T-cell (primary cell): ENCODE measurements at regions not wholly inside any gene's neighbourhood (a gene's known extent, or its start where the extent isn't known, plus 50 kb on each side); places are given as distances from the start of the nearest gene placed in this dataset.

Experiments used
- ATAC-seq, 4 experiments: fragments of 200-7000 bp in 3 of 4; fragments of 150-1000 bp in 1 of 4; cut with Tn5 transposase; replicated peaks in 1 of 4; 1 replicate in 3 of 4; 2 replicates in 1 of 4; pipeline ENCODE4 v1.10.0; 2021; ENCODE audit warnings: moderate library complexity in 3 of 4, mild to moderate bottlenecking in 2 of 4, moderate number of reproducible peaks in 1 of 4
- CTCF ChIA-PET, 2 donors: fragments of 300-600 bp; sonication (Branson Sonifier 250); formaldehyde crosslinking; loops; one replicate each; lab custom pipeline; 2022; ENCODE audit warnings: antibody characterized with exemption in 2 of 2; lab: Charles Lee
- POLR2A ChIA-PET, 2 donors: fragments of 300-600 bp; sonication (Branson Sonifier 250); formaldehyde crosslinking; loops; one replicate each; lab custom pipeline; 2022; ENCODE audit warnings: antibody characterized with exemption in 2 of 2; lab: Charles Lee
- DNase-seq, 35 experiments: peaks; one replicate each; pipeline versions ENCODE4 v3.0.0 to v3.0.0-alpha.2; 2013 to 2023
- H3K27ac ChIP-seq: one replicate; pipeline ENCODE4 v1.5.1; 2013; ENCODE audit warnings: low read length
- H3K27me3 ChIP-seq, 2 experiments: replicated peaks in 1 of 2; 1 replicate in 1 of 2; 2 replicates in 1 of 2; pipeline versions ENCODE4 v1.6.1 to v1.7.0; 2013; ENCODE audit warnings: low read length in 1 of 2, mixed read lengths in 1 of 2; ENCODE audit not compliant: control insufficient read depth in 2 of 2, insufficient read depth in 2 of 2; ENCODE audit errors: extremely low read depth in 1 of 2
- H3K36me3 ChIP-seq, 2 donors: 1 replicate in 1 of 2; 2 replicates in 1 of 2; pipeline versions ENCODE4 v1.6.1 to v1.7.0; 2013; ENCODE audit warnings: low read length in 1 of 2; ENCODE audit not compliant: control insufficient read depth in 2 of 2, insufficient read depth in 1 of 2; ENCODE audit errors: extremely low read depth in 1 of 2
- H3K4me1 ChIP-seq, 2 experiments: 1 replicate in 1 of 2; 2 replicates in 1 of 2; pipeline versions ENCODE4 v1.6.1 to v1.7.0; 2013; ENCODE audit warnings: low read length in 2 of 2, mixed read lengths in 1 of 2; ENCODE audit not compliant: insufficient read depth in 2 of 2, control insufficient read depth in 1 of 2; ENCODE audit errors: extremely low read depth in 1 of 2
- H3K4me3 ChIP-seq, 2 donors: 1 replicate in 1 of 2; 2 replicates in 1 of 2; pipeline versions ENCODE4 v1.5.1 to v1.7.0; 2013; ENCODE audit warnings: mild to moderate bottlenecking in 2 of 2, low read length in 1 of 2, moderate library complexity in 1 of 2; ENCODE audit not compliant: control insufficient read depth in 1 of 2; ENCODE audit errors: extremely low read depth in 1 of 2
- H3K9me3 ChIP-seq: 2 replicates; pipeline ENCODE4 v1.7.0; 2013
- H3K27ac Mint-ChIP-seq, 2 donors: one replicate each; pipeline ENCODE4 v1.8.0; 2020 to 2021; ENCODE audit warnings: mild to moderate bottlenecking in 2 of 2, mixed read lengths in 2 of 2
- H3K27me3 Mint-ChIP-seq, 2 donors: one replicate each; pipeline ENCODE4 v1.8.0; 2021 to 2022; ENCODE audit warnings: mixed read lengths in 2 of 2
- H3K36me3 Mint-ChIP-seq: one replicate; pipeline ENCODE4 v1.8.0; 2021; ENCODE audit warnings: mixed read lengths
- H3K4me1 Mint-ChIP-seq, 3 donors: one replicate each; pipeline ENCODE4 v1.8.0; 2020 to 2022; ENCODE audit warnings: mixed read lengths in 3 of 3, mild to moderate bottlenecking in 1 of 3
- H3K4me3 Mint-ChIP-seq, 3 donors: one replicate each; pipeline ENCODE4 v1.8.0; 2020 to 2022; ENCODE audit warnings: mild to moderate bottlenecking in 3 of 3, mixed read lengths in 3 of 3, moderate library complexity in 3 of 3
- H3K9me3 Mint-ChIP-seq, 3 donors: one replicate each; pipeline ENCODE4 v1.8.0; 2020 to 2022; ENCODE audit warnings: mixed read lengths in 3 of 3
- WGBS: methylation state at CpG from one replicate; pipeline ENCODE4 v1.1.5; 2013; ENCODE audit warnings: missing lambda C conversion rate; ENCODE audit not compliant: insufficient coverage; 5-methylcytosine and 5-hydroxymethylcytosine counted together

DNA sequence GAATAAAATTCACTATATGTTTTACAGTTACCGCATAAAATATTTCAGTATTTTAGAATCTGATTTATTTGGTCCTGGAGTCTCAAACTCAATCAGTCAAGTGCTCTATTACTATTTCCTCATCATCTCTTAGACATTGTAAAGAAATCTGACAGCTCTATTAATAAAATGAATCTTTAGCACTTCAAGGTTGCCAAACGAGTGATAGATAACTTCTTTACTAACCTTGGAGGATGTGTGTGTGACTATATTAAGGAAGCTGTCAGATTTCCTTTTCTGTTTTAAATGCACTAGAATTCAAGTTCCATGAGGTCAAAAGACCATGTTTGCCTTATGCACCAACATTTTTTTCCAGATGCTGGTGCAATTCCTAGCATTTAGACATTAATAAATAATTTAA is 389.8 kb upstream of the AZI2 start:
- Histone ChIP-seq H3K4me1 (no peaks in the 10 kb centered on the region), H3K27ac (no peak overlapping the region), H3K27me3 (peaks cover 0 to 6% of the 10 kb centered on the region in 2 experiments), H3K36me3 (no peaks in the 10 kb centered on the region), H3K9me3 (no peaks in the 10 kb centered on the region), H3K4me3 (no peak overlapping the region)
- H3K4me1 Mint-ChIP-seq: no peaks in the 10 kb centered on the region
- ATAC-seq (no peak), DNase-seq (no peak)
- no peaks in the 10 kb centered on the region for H3K27me3 Mint-ChIP-seq
- H3K27ac Mint-ChIP-seq: no peak overlapping the region
- WGBS: no CpG with 5 or more reads among the region's 2 CpGs
- ChIA-PET CTCF (no interaction called here), POLR2A (no interaction called here)
- H3K9me3 Mint-ChIP-seq: peaks cover 8 to 20% (median 19%) of the 10 kb centered on the region in 3 donors
- H3K4me3 Mint-ChIP-seq: no peak overlapping the region
- H3K36me3 Mint-ChIP-seq: no peaks in the 10 kb centered on the region

DNA sequence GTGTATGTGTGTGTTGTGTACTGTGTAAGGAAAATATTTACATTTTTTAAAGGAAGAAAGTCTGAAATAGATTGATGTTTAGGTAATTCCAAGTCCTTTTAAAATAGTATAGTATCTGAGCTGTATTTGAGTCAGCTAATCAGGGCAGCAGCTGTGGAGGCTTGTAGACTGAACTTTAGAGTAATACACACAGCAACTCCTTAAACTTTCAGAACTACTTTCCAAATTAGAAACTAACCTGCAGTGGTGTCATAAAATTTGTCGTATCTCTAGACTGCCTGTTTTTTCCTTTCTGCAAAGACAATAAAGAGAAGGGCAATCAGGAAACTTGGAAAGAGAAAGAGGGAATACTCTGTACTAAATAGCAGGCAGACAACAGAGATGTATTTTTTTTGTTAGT is 391.0 kb upstream of the AZI2 start:
- H3K9me3 Mint-ChIP-seq: peaks cover 3 to 8% (median 7%) of the 10 kb centered on the region in 3 donors
- ChIA-PET POLR2A (no interaction called here), CTCF (no interaction called here)
- no peaks in the 10 kb centered on the region for H3K4me1 ChIP-seq
- ATAC-seq (no peak), DNase-seq (no peak)
- WGBS: no CpG with 5 or more reads among the region's 1 CpG
- no peaks in the 10 kb centered on the region for H3K4me1 Mint-ChIP-seq
- no peaks in the 10 kb centered on the region for H3K27me3 Mint-ChIP-seq
- H3K36me3 Mint-ChIP-seq: no peaks in the 10 kb centered on the region
- H3K4me3 Mint-ChIP-seq: no peak overlapping the region
- no peaks in the 10 kb centered on the region for H3K9me3 ChIP-seq
- H3K27ac Mint-ChIP-seq: no peak overlapping the region
- peaks cover 0 to 6% of the 10 kb centered on the region in 2 experiments for H3K27me3 ChIP-seq
- no peaks in the 10 kb centered on the region for H3K36me3 ChIP-seq
- H3K27ac ChIP-seq: no peak overlapping the region
- H3K4me3 ChIP-seq: no peak overlapping the region

DNA sequence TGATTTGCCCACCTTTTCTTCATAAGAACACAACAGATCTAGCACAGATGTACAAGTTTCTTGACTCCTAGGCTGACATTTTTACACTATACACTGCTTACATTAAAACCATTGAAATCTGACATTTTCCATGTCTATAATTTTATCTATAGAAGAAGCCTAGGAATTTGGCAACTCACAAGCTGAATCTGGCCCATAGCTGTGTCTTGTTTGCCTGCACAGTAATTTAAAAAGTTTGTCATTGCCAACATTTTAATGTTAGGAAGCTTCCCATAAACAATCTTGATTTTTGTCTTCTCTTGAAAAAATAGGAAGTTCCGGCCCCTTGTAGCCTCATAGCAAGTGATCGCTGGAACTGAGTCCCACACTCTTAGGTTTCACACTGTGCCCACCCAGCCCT is 394.6 kb upstream of the AZI2 start:
- 100% methylated on average over 2 of the region's 2 CpGs for WGBS
- no peak overlapping the region for H3K27ac Mint-ChIP-seq
- H3K36me3 Mint-ChIP-seq: no peaks in the 10 kb centered on the region
- ChIA-PET POLR2A (no interaction called here), CTCF (no interaction called here)
- Histone ChIP-seq H3K27me3 (no peaks in the 10 kb centered on the region), H3K27ac (no peak overlapping the region), H3K4me3 (no peak overlapping the region), H3K9me3 (no peaks in the 10 kb centered on the region), H3K36me3 (no peaks in the 10 kb centered on the region), H3K4me1 (no peaks in the 10 kb centered on the region)
- ATAC-seq (no peak), DNase-seq (no peak)
- H3K9me3 Mint-ChIP-seq: peaks cover 0 to 6% (median 0%) of the 10 kb centered on the region in 3 donors
- no peaks in the 10 kb centered on the region for H3K4me1 Mint-ChIP-seq
- no peaks in the 10 kb centered on the region for H3K27me3 Mint-ChIP-seq
- H3K4me3 Mint-ChIP-seq: no peak overlapping the region

DNA sequence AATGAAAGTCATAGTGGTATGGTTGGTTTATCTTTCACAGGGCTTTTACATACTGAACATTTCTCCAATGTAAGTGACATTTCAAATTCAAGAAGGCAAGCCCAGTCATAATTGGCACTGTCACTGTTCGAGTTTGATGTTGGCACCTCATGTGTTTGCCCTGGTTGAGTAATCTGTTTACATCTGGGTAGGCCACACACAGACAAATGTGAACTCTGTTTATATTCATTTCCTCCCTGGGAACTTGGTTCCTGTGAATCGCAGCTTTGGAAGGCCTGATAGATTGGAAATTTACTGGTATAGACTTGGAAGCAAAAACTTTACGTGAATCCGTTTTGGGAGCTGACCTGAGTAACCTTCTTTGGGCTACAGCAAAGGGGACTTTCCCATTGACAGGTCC is 395.2 kb upstream of the AZI2 start:
- DNase-seq: no peak
- Mint-ChIP-seq H3K9me3 (peaks cover 0 to 6% (median 4%) of the 10 kb centered on the region in 3 donors), H3K4me1 (no peaks in the 10 kb centered on the region), H3K4me3 (no peak overlapping the region), H3K27ac (no peak overlapping the region), H3K27me3 (no peaks in the 10 kb centered on the region), H3K36me3 (no peaks in the 10 kb centered on the region)
- no peaks in the 10 kb centered on the region for H3K36me3 ChIP-seq
- no peak for ATAC-seq
- no peaks in the 10 kb centered on the region for H3K27me3 ChIP-seq
- H3K4me1 ChIP-seq: no peaks in the 10 kb centered on the region
- WGBS: 65% methylated on average over 4 of the region's 4 CpGs
- H3K27ac ChIP-seq: no peak overlapping the region
- H3K4me3 ChIP-seq: no peak overlapping the region
- ChIA-PET POLR2A (no interaction called here), CTCF (no interaction called here)
- H3K9me3 ChIP-seq: no peaks in the 10 kb centered on the region

DNA sequence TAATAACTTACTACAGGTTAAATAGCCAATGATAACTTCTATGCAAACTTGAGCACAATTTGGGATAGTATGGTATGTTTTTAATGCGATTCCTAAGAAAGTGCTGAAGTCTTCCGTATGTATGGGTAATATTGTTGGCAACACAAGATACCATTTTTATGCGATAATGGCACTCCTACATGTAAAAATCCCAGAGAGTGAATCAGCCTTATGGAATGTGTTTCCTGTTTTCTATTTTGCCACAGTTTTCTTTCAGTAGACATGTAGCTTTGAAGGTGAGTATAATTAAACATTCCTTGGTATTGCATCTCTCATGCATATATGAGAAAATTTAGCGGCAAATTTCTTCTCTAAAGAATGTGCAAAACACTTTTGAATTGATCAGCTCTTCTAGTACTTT is 396.8 kb upstream of the AZI2 start:
- no peaks in the 10 kb centered on the region for H3K4me1 ChIP-seq
- WGBS: no CpG with 5 or more reads among the region's 4 CpGs
- H3K9me3 Mint-ChIP-seq: peaks cover 0 to 15% (median 9%) of the 10 kb centered on the region in 3 donors
- ChIA-PET CTCF (no interaction called here), POLR2A (no interaction called here)
- H3K4me1 Mint-ChIP-seq: no peaks in the 10 kb centered on the region
- ATAC-seq (no peak), DNase-seq (no peak)
- no peaks in the 10 kb centered on the region for H3K27me3 ChIP-seq
- no peak overlapping the region for H3K4me3 Mint-ChIP-seq
- no peaks in the 10 kb centered on the region for H3K27me3 Mint-ChIP-seq
- no peaks in the 10 kb centered on the region for H3K36me3 ChIP-seq
- no peaks in the 10 kb centered on the region for H3K9me3 ChIP-seq
- no peak overlapping the region for H3K27ac ChIP-seq
- no peaks in the 10 kb centered on the region for H3K36me3 Mint-ChIP-seq
- H3K4me3 ChIP-seq: no peak overlapping the region
- H3K27ac Mint-ChIP-seq: no peak overlapping the region

DNA sequence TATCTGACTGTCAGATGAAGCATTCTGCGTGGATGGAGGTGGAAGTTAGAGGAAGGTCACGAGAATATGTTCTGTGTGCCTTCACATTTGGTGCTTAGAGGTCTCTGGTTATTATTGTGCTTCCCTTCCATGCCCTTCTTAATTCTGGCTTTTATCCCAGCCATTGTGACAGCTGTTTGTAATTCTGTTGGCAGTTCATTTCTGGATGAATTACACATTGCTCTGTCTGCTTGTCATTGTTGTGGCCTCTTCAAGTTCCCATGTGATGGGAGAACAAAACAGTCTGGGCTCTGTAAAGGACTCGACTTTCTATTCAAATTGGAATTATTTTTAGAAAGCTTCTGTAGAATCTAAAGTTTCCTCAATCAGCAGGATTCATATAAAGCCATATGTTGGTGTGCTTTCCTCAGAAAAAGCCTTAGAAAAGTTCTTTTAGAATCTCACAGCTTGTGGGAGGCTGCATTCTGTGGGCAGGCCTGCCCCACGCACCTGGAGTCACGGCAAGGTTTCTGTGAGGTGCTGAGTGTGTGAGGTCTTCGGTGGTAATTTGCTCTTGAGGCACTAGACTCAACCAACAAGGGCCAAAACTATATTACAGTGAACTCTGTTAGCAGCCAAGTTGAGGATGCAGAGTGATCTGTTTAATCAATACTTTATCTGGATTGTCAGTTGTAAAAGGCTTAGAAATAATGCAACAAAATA is 397.4 kb upstream of the AZI2 start:
- Histone ChIP-seq H3K36me3 (no peaks in the 10 kb centered on the region), H3K27me3 (no peaks in the 10 kb centered on the region), H3K9me3 (no peaks in the 10 kb centered on the region), H3K4me3 (no peak overlapping the region), H3K27ac (no peak overlapping the region), H3K4me1 (no peaks in the 10 kb centered on the region)
- Mint-ChIP-seq H3K9me3 (peaks cover 6 to 20% (median 14%) of the 10 kb centered on the region in 3 donors), H3K4me3 (no peak overlapping the region), H3K4me1 (no peaks in the 10 kb centered on the region), H3K36me3 (no peaks in the 10 kb centered on the region), H3K27ac (no peak overlapping the region), H3K27me3 (no peaks in the 10 kb centered on the region)
- DNase-seq (no peak), ATAC-seq (no peak)
- WGBS: no CpG with 5 or more reads among the region's 6 CpGs
- ChIA-PET POLR2A (no interaction called here), CTCF (no interaction called here)

DNA sequence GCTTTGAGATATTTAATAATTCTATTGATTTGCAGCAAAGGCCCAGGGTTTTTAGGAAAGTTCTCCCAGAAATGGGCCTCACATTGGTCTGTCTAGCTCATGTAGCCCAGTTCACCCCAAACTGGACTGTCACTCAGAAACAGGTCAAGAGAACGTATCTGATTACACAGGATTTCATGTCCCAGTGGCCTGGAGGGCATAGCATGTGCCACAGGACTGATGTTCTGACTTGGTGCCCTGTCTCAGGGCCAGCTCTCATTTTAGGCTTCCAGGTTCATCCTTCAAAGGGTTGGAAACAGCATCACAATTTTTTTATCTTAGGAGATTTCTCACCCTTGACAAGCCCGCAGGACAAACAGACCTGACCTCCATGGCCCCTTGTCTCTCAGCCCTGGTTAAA is 398.4 kb upstream of the AZI2 start:
- Histone ChIP-seq H3K27me3 (no peaks in the 10 kb centered on the region), H3K4me1 (no peaks in the 10 kb centered on the region), H3K9me3 (no peaks in the 10 kb centered on the region), H3K4me3 (no peak overlapping the region), H3K27ac (no peak overlapping the region), H3K36me3 (no peaks in the 10 kb centered on the region)
- ChIA-PET POLR2A (no interaction called here), CTCF (no interaction called here)
- no peak for ATAC-seq
- no peak overlapping the region for H3K4me3 Mint-ChIP-seq
- no peak for DNase-seq
- H3K4me1 Mint-ChIP-seq: no peaks in the 10 kb centered on the region
- no peak overlapping the region for H3K27ac Mint-ChIP-seq
- H3K9me3 Mint-ChIP-seq: peaks cover 13 to 24% (median 15%) of the 10 kb centered on the region in 3 donors
- 33% methylated on average over 1 of the region's 2 CpGs for WGBS
- no peaks in the 10 kb centered on the region for H3K36me3 Mint-ChIP-seq
- H3K27me3 Mint-ChIP-seq: no peaks in the 10 kb centered on the region
